Endothelial cell of umbilical vein (primary cell): ENCODE measurements at regions not wholly inside any gene's neighbourhood (a gene's known extent, or its start where the extent isn't known, plus 50 kb on each side); places are given as distances from the start of the nearest gene placed in this dataset.

Experiments used
- BruUV-seq: library from RNA; stranded (reverse); fragments of 400-500 nt; replicated peaks from 2 replicates; lab custom pipeline; 2021; lab: Mats Ljungman, UMichigan
- CTCF ChIA-PET: fragments of 300-600, 350-600 bp; sonication (Branson Sonifier 250); formaldehyde crosslinking; loops from one replicate; lab custom pipeline; 2021; ENCODE audit warnings: antibody characterized with exemption, inconsistent platforms; lab: Charles Lee
- POLR2A ChIA-PET: fragments of 300-600, 350-600 bp; sonication (Branson Sonifier 250); formaldehyde crosslinking; loops from one replicate; lab custom pipeline; 2021; ENCODE audit warnings: antibody characterized with exemption, inconsistent platforms; lab: Charles Lee
- DNase-seq: peaks from one replicate; pipeline ENCODE4 v3.0.0-alpha.2; 2011; ENCODE audit warnings: low read depth, low spot score
- FAIRE-seq: peaks from 2 replicates; lab custom pipeline; 2011; peaks lifted over from hg19 to GRCh38; lab: Jason Lieb, UNC
- H2AFZ ChIP-seq: 2 replicates; pipeline ENCODE4 v1.6.0; 2012; ENCODE audit warnings: low read depth, low read length, control low read depth, inconsistent platforms
- H3K27ac ChIP-seq: 2 replicates; pipeline ENCODE4 v1.5.1; 2011; ENCODE audit warnings: low read depth, mild to moderate bottlenecking, control low read depth, low read length, moderate library complexity; ENCODE audit not compliant: insufficient read depth
- H3K27me3 ChIP-seq, 2 experiments: 2 replicates each; pipeline versions ENCODE4 v1.6.0 to v1.6.1; 2011; ENCODE audit warnings: low read length in 2 of 2, mixed read lengths in 1 of 2; ENCODE audit not compliant: control insufficient read depth in 2 of 2, insufficient read depth in 2 of 2
- H3K36me3 ChIP-seq, 2 experiments: 2 replicates in 1 of 2; 3 replicates in 1 of 2; pipeline ENCODE4 v1.5.1; 2011; ENCODE audit warnings: low read length in 2 of 2, mild to moderate bottlenecking in 1 of 2, moderate library complexity in 1 of 2; ENCODE audit not compliant: control insufficient read depth in 2 of 2, insufficient read depth in 2 of 2; ENCODE audit errors: extremely low read depth in 1 of 2
- H3K4me1 ChIP-seq: 3 replicates; pipeline ENCODE4 v1.5.1; 2011; ENCODE audit warnings: mild to moderate bottlenecking, low read length; ENCODE audit not compliant: control insufficient read depth, insufficient read depth; ENCODE audit errors: extremely low read depth
- H3K4me2 ChIP-seq: 2 replicates; pipeline ENCODE4 v1.6.1; 2011; ENCODE audit warnings: low read length, control low read depth, mixed read lengths; ENCODE audit not compliant: insufficient read depth
- H3K4me3 ChIP-seq, 3 experiments: fragments of 200-600 bp in 1 of 3; sonication (generic), shearing (Covaris generic) in 1 of 3; replicated peaks in 1 of 3; 2 replicates each; pipeline ENCODE4 v1.5.1; 2011 to 2016; ENCODE audit warnings: control low read depth in 3 of 3, low read length in 3 of 3, mild to moderate bottlenecking in 2 of 3, inconsistent platforms in 1 of 3, low read depth in 1 of 3, moderate library complexity in 1 of 3; ENCODE audit not compliant: insufficient read depth in 1 of 3
- H3K79me2 ChIP-seq: 2 replicates; pipeline ENCODE4 v1.6.0; 2012; ENCODE audit warnings: low read length, inconsistent platforms; ENCODE audit not compliant: control insufficient read depth, insufficient read depth
- H3K9ac ChIP-seq: replicated peaks from 2 replicates; pipeline ENCODE3; 2011; ENCODE audit warnings: low read length, control low read depth; ENCODE audit not compliant: insufficient read depth; ENCODE audit errors: extremely low read depth
- H3K9me1 ChIP-seq: replicated peaks from 3 replicates; pipeline ENCODE4 v1.6.0; 2011; ENCODE audit warnings: mild to moderate bottlenecking, low read length; ENCODE audit not compliant: control insufficient read depth, insufficient read depth; ENCODE audit errors: extremely low read depth
- H3K9me3 ChIP-seq: replicated peaks from 2 replicates; pipeline ENCODE4 v1.5.1; 2012; ENCODE audit warnings: low read length, inconsistent platforms; ENCODE audit not compliant: control insufficient read depth, insufficient read depth
- H4K20me1 ChIP-seq: replicated peaks from 2 replicates; pipeline ENCODE3; 2011; ENCODE audit warnings: mild to moderate bottlenecking, low read length; ENCODE audit not compliant: control insufficient read depth, insufficient read depth; ENCODE audit errors: extremely low read depth
- CTCF ChIP-seq, 2 donors: IDR thresholded peaks; 1 replicate in 1 of 2; 2 replicates in 1 of 2; pipeline ENCODE4 v1.5.1; 2011; ENCODE audit warnings: low read length in 2 of 2, mild to moderate bottlenecking in 2 of 2, moderate library complexity in 2 of 2, control low read depth in 1 of 2, inconsistent platforms in 1 of 2, low read depth in 1 of 2; ENCODE audit not compliant: insufficient read depth in 1 of 2; ENCODE audit errors: extremely low read depth in 1 of 2
- EZH2 ChIP-seq: IDR thresholded peaks from 2 replicates; pipeline ENCODE4 v1.6.1; 2012; ENCODE audit warnings: borderline replicate concordance, low read depth, mild to moderate bottlenecking, moderate library complexity, low read length, inconsistent platforms; ENCODE audit not compliant: severe bottlenecking
- FOS ChIP-seq: IDR thresholded peaks from 2 replicates; pipeline ENCODE4 v1.6.1; 2011; ENCODE audit warnings: mild to moderate bottlenecking, low read length, moderate library complexity, borderline replicate concordance; ENCODE audit not compliant: insufficient read depth
- GATA2 ChIP-seq: IDR thresholded peaks from 2 replicates; pipeline ENCODE4 v1.7.0; 2011; ENCODE audit warnings: low read depth, mild to moderate bottlenecking, moderate library complexity, mixed read lengths, low read length; ENCODE audit not compliant: insufficient read length, insufficient read depth
- JUN ChIP-seq: IDR thresholded peaks from 2 replicates; pipeline ENCODE4 v1.6.1; 2011; ENCODE audit warnings: borderline replicate concordance, low read depth; ENCODE audit not compliant: insufficient read length, insufficient read depth
- MAX ChIP-seq: IDR thresholded peaks from 2 replicates; pipeline ENCODE4 v1.6.1; 2011; ENCODE audit not compliant: insufficient read depth, insufficient read length
- MYC ChIP-seq: IDR thresholded peaks from one replicate; pipeline ENCODE4 v1.6.1; 2011; ENCODE audit warnings: mild to moderate bottlenecking, low read depth, low read length
- POLR2A ChIP-seq: IDR thresholded peaks from 2 replicates; pipeline ENCODE4 v1.6.1; 2012; ENCODE audit warnings: low read depth, mild to moderate bottlenecking, control low read depth, low read length
- POLR2AphosphoS5 ChIP-seq: IDR thresholded peaks from 2 replicates; pipeline ENCODE4 v1.6.1; 2012; ENCODE audit warnings: low read depth, mild to moderate bottlenecking, control low read depth, low read length, moderate library complexity; ENCODE audit not compliant: insufficient read depth
- dilution Hi-C: fragments of 300-500 bp; cut with MboI; formaldehyde crosslinking; loops from one replicate; pipeline ENCODE4 v1.15.0; 2019; ENCODE audit warnings: low sequenced_read_pairs; ENCODE audit not compliant: extremely low pct_ligation_motif_present
- intact Hi-C: fragments of 100-400 bp; cut with micrococcal nuclease; formaldehyde crosslinking; loops from one replicate; pipeline ENCODE4 v1.10.0; 2022

- ChIA-PET POLR2A (no interaction called here), CTCF (no interaction called here)
- Histone ChIP-seq H3K79me2 (no peaks in the 10 kb centered on the region), H3K4me2 (no peak overlapping the region), H3K36me3 (no peaks in the 10 kb centered on the region), H3K4me3 (no peak overlapping the region), H3K9ac (no peak overlapping the region), H3K27me3 (peaks cover 0 to 2% of the 10 kb centered on the region in 2 experiments), H3K4me1 (no peaks in the 10 kb centered on the region), H2AFZ (no peak overlapping the region), H3K9me1 (no peaks in the 10 kb centered on the region), H3K9me3 (no peaks in the 10 kb centered on the region), H3K27ac (no peak overlapping the region), H4K20me1 (no peaks in the 10 kb centered on the region)
- intact Hi-C loops, result no loop called here
- BruUV-seq, result no TSS peak
- FAIRE-seq, result no peak
- no peak for DNase-seq
- TF ChIP-seq POLR2A (no peak), FOS (no peak), MAX (no peak), MYC (no peak), EZH2 (no peak), GATA2 (no peak), POLR2AphosphoS5 (no peak), JUN (no peak), CTCF (IDR thresholded peaks at IDR 0.05; ENCODE audit: extremely low read depth in 1 of 2, insufficient read depth in 1 of 2, low read depth in 1 of 2, low read length in 2 of 2) (no peak)
- dilution Hi-C loops, result no loop called here
Observed at GRCh38 chr9:99537996-99538395, 283.7 kb upstream of the NR4A3 start.
